HG03457 (cell line): ENCODE measurements at regions not wholly inside any gene's neighbourhood (a gene's known extent, or its start where the extent isn't known, plus 50 kb on each side); places are given as distances from the start of the nearest gene placed in this dataset.
"Not testable (repeated sequence)": the region's sequence is repeated elsewhere in the genome, so short reads cannot be mapped to it uniquely, and the experiment has no call there.

Experiments
- ATAC-seq: cut with Tn5 transposase; IDR thresholded peaks from one replicate; pipeline ENCODE4 v1.9.1; 2021; ENCODE audit warnings: moderate number of reproducible peaks; ENCODE audit not compliant: unreplicated experiment

DNA sequence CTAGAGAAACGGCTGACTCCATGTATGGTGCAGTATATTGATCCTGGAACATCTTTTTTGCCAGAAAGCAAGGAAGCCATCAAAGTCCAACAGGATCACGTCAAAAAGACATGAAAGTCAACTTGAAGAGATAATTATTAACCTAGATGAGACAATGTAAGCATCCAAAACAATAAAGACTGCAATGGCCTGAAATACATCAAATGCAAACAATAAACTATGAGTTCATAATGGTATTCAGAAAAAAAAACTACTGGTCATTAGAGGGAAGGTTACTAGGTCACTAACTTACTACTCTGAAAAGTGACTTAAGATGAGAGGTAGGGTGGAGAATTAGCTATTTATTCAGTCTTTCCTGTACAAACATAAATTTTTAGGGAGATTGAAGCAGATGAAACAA, 75.3 kb upstream of the OR4F16 start:
- ATAC-seq = not testable (repeated sequence)

GRCh38 chr1:771449-771848, 85.0 kb upstream of the OR4F16 start:
- not testable (repeated sequence) for ATAC-seq

GRCh38 chr1:777480-778180, 91.2 kb upstream of the OR4F16 start:
- ATAC-seq = not testable (repeated sequence)

- peak; percentile 100 for ATAC-seq
Observed at GRCh38 chr1:778451-779278, 92.2 kb upstream of the OR4F16 start.

GRCh38 chr1:779621-780020, 93.2 kb upstream of the OR4F16 start:
- ATAC-seq = not testable (repeated sequence)

- no peak for ATAC-seq
Observed at GRCh38 chr1:788835-789234, 102.4 kb upstream of the OR4F16 start.

- ATAC-seq = not testable (repeated sequence)
Observed at GRCh38 chr1:789606-790005, 103.2 kb upstream of the OR4F16 start.

DNA sequence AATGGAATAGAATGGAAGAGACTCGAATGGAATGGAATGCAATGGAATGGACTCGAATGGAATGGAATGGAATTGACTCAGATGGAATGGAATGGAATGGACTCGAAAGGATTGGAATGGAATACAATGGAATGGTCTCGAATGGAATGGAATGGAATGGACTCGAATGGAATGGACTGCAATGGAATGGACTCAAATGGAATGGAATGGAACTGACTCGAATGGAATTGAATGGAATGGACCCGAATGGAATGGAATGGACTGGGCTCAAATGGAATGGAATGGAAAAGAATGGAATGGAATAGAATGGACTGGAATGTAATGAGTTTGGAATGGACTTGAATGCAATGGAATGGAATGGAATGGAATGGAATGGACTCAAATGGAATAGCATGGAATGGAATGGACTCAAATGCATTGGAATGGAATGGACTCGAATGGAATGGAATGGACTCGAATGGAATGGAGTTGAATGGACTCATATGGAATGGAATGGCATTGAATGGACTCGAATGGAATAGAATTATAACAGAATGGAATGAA, 104.0 kb upstream of the OR4F16 start:
- not testable (repeated sequence) for ATAC-seq

DNA sequence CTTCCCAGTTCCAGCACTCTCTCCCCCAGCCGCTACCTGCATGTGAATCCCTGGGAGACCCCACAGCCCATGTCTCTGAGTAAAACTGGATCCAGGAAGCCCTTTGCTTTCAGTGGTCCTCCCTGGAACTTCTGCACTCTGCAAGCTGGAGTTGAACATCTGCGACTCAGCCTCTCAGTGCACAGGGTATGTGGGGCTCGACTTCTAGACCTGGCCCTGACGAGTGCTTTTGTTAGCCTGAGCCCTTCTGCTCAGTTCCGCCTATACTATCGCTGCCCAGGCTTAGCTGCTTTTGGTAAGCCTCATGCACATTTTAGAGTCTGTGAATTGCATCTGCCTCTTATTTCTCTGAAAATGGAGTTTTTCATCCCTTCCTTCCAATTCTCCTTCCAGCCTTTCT, 107.9 kb upstream of the OR4F16 start:
- not testable (repeated sequence) for ATAC-seq

- ATAC-seq = not testable (repeated sequence)
Observed at GRCh38 chr1:794918-795584, 108.6 kb upstream of the OR4F16 start.

GRCh38 chr1:797649-798048, 111.2 kb upstream of the OR4F16 start:
- not testable (repeated sequence) for ATAC-seq

GRCh38 chr1:800397-800796, 113.9 kb upstream of the OR4F16 start:
- not testable (repeated sequence) for ATAC-seq

- peak; percentile 79 for ATAC-seq
Observed at GRCh38 chr1:804378-805115, 118.1 kb upstream of the OR4F16 start.

- not testable (repeated sequence) for ATAC-seq
Observed at GRCh38 chr1:805310-805709, 118.4 kb upstream of the SAMD11 start.

DNA sequence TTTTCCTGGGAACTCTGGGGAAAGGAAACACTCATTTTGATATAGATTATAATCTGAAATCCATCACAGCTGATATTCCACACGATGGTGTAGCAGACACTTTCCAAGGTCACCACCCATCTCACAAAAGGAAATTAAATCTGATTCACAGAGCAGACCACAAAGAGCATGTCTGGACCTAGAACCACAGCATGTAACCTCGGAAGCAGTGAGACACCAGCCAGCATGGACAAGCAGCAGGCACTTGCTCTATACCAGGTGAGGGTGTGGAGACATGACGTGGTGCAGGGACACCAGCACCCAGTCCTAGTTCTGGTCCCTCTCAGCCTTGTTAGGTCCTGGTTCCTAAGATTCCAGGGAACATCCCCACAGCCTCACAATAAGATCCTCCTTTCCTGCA, 116.7 kb upstream of the SAMD11 start:
- ATAC-seq = not testable (repeated sequence)

- ATAC-seq = not testable (repeated sequence)
Observed at GRCh38 chr1:807699-808390, 115.9 kb upstream of the SAMD11 start.

GRCh38 chr1:810949-811348, 112.8 kb upstream of the SAMD11 start:
- ATAC-seq = not testable (repeated sequence)

DNA sequence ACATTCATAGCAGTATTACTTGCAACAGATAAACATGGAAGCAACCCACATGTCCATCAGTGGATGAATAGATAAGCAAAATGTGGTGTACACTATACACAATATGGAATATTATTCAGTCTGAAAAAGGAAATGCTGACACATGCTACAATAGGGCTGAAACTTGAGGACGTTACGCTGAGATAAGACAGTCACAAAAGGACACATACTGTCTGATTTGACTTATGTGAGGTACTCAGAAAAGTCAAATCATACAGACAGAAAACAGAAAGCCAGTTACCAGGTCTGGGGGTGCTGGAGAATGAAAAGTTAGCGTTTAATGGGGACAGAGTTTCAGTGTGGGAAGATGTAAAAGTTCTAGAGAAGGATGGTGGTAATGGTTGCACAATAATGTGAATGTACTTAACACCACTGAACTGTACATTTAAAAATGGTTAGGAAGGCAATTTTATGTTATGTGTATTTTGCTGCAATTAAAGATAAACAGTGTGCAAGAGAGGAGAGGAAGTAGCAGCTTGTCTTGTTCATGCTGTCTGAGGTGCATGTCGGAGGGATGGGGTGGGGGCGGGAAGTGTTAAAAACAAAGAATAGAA, 111.1 kb upstream of the SAMD11 start:
- ATAC-seq = not testable (repeated sequence)

GRCh38 chr1:814543-814942, 109.2 kb upstream of the SAMD11 start:
- not testable (repeated sequence) for ATAC-seq
